ENCODE measurements at regions not wholly inside any gene's neighbourhood (a gene's known extent, or its start where the extent isn't known, plus 50 kb on each side); places are given as distances from the start of the nearest gene placed in this dataset.

DNA sequence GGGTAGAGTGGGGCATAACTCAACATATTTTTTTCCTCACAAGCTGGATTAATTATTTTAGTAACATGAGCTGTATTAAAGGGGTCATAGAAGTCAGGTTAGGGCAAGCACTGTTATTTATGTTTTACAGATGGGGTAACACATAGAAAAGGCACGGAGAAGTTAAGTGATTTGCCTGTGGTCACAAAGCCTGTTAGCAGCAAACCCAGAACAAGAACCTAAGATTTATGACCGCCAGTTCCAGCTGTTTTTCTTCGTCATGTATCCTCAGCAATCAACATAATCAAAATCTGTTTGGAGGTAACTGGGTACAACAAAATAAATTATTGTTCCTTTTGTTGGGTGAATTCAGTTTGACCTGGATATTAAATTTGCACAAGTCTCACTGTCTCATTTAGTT is 57.2 kb upstream of the BET1 start:
- FAIRE-seq (no peak), DNase-seq (ENCODE audit: low read depth, low spot score) (no peak)
- Histone ChIP-seq H3K27ac (ENCODE audit: insufficient read depth, low read depth, low read length) (no peak overlapping the region), H4K20me1 (replicated peaks; ENCODE audit: control insufficient read depth, extremely low read depth, insufficient read depth, low read length) (peaks cover 2% of the 10 kb centered on the region), H3K9me3 (replicated peaks; ENCODE audit: control insufficient read depth, insufficient read depth, low read length) (no peaks in the 10 kb centered on the region), H3K4me1 (ENCODE audit: control insufficient read depth, extremely low read depth, insufficient read depth, low read length) (peaks cover 16% of the 10 kb centered on the region), H2AFZ (ENCODE audit: low read depth, low read length) (no peak overlapping the region), H3K27me3 (ENCODE audit: control insufficient read depth in 2 of 2, insufficient read depth in 2 of 2, low read length in 2 of 2) (peaks cover 67 to 92% of the 10 kb centered on the region in 2 experiments), H3K36me3 (ENCODE audit: control insufficient read depth in 2 of 2, extremely low read depth in 1 of 2, insufficient read depth in 2 of 2, low read length in 2 of 2) (no peaks in the 10 kb centered on the region), H3K4me2 (ENCODE audit: insufficient read depth, low read length) (no peak overlapping the region), H3K9ac (replicated peaks; ENCODE audit: extremely low read depth, insufficient read depth, low read length) (no peak overlapping the region), H3K4me3 (replicated peaks in 1 of 3; ENCODE audit: insufficient read depth in 1 of 3, low read depth in 1 of 3, low read length in 3 of 3) (no peak overlapping the region), H3K79me2 (ENCODE audit: control insufficient read depth, insufficient read depth, low read length) (no peaks in the 10 kb centered on the region), H3K9me1 (replicated peaks; ENCODE audit: control insufficient read depth, extremely low read depth, insufficient read depth, low read length) (no peaks in the 10 kb centered on the region)
- CTCF ChIA-PET, result interaction anchor here (1.4 kb wide), 1 partner anchor 13 kb away, joined by 4 read pairs; no protein-coding TSS in a partner anchor
- intact Hi-C loops (cut with micrococcal nuclease) (loop anchor here (5.0 kb wide), 2 partner anchors 44 to 59 kb away; partner anchors contain the start of gene BET1), dilution Hi-C loops (cut with MboI; ENCODE audit: extremely low pct_ligation_motif_present, low sequenced_read_pairs) (no loop called here)
- TF ChIP-seq MYC (IDR thresholded peaks at IDR 0.05; ENCODE audit: low read depth, low read length) (no peak), GATA2 (IDR thresholded peaks at IDR 0.05; ENCODE audit: insufficient read depth, insufficient read length, low read depth, low read length) (no peak), EZH2 (IDR thresholded peaks at IDR 0.05; ENCODE audit: borderline replicate concordance, low read depth, low read length, severe bottlenecking) (no peak), JUN (IDR thresholded peaks at IDR 0.05; ENCODE audit: borderline replicate concordance, insufficient read depth, insufficient read length, low read depth) (no peak), FOS (IDR thresholded peaks at IDR 0.05; ENCODE audit: borderline replicate concordance, insufficient read depth, low read length) (no peak), POLR2A (IDR thresholded peaks at IDR 0.05; ENCODE audit: low read depth, low read length) (no peak), POLR2AphosphoS5 (IDR thresholded peaks at IDR 0.05; ENCODE audit: insufficient read depth, low read depth, low read length) (no peak)
- TF ChIP-seq, protein P1, sequence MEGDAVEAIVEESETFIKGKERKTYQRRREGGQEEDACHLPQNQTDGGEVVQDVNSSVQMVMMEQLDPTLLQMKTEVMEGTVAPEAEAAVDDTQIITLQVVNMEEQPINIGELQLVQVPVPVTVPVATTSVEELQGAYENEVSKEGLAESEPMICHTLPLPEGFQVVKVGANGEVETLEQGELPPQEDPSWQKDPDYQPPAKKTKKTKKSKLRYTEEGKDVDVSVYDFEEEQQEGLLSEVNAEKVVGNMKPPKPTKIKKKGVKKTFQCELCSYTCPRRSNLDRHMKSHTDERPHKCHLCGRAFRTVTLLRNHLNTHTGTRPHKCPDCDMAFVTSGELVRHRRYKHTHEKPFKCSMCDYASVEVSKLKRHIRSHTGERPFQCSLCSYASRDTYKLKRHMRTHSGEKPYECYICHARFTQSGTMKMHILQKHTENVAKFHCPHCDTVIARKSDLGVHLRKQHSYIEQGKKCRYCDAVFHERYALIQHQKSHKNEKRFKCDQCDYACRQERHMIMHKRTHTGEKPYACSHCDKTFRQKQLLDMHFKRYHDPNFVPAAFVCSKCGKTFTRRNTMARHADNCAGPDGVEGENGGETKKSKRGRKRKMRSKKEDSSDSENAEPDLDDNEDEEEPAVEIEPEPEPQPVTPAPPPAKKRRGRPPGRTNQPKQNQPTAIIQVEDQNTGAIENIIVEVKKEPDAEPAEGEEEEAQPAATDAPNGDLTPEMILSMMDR (IDR thresholded peaks at IDR 0.05; ENCODE audit: extremely low read depth in 1 of 2, insufficient read depth in 1 of 2, low read depth in 1 of 2, low read length in 2 of 2), result no peak
- POLR2A ChIA-PET, result no interaction called here
- no TSS peak for BruUV-seq (replicated peaks)
